ENCODE measurements at regions not wholly inside any gene's neighbourhood (a gene's known extent, or its start where the extent isn't known, plus 50 kb on each side); places are given as distances from the start of the nearest gene placed in this dataset.

DNA sequence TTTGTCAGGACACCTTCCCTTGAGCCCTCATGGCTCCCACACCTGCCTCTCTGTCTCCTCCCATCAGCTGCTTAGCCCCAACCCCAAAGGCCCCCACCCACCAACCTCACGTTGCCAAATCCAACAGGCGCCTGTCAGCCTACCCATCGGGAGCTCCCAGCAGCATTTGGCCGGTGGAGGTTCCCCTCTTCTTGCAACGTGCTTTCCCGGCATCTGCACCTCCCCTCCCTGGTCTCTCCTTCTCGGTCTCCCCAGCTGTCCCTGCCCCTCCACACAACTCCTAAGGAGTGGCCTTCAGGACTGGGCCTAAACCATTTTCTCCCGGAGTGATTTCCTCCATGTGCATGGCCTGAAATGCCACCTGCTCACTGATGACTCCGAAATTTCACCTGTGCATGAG is 71.9 kb downstream of the KLHDC7A start:
- H3K4me3 ChIP-seq, result no peak overlapping the region
- no peaks in the 10 kb centered on the region for H3K36me3 ChIP-seq
- ATAC-seq (no peak), DNase-seq (no peak)
- no peak overlapping the region for H3K27ac ChIP-seq
- no peaks in the 10 kb centered on the region for H3K9me3 ChIP-seq
- WGBS (ENCODE audit: insufficient coverage, low coverage, low lambda C conversion rate, missing lambda C conversion rate), result 50% methylated on average over 6 of the region's 9 CpGs
- TF ChIP-seq POLR2A (IDR thresholded peaks at IDR 0.05), result no peak
- TF ChIP-seq, protein P1, sequence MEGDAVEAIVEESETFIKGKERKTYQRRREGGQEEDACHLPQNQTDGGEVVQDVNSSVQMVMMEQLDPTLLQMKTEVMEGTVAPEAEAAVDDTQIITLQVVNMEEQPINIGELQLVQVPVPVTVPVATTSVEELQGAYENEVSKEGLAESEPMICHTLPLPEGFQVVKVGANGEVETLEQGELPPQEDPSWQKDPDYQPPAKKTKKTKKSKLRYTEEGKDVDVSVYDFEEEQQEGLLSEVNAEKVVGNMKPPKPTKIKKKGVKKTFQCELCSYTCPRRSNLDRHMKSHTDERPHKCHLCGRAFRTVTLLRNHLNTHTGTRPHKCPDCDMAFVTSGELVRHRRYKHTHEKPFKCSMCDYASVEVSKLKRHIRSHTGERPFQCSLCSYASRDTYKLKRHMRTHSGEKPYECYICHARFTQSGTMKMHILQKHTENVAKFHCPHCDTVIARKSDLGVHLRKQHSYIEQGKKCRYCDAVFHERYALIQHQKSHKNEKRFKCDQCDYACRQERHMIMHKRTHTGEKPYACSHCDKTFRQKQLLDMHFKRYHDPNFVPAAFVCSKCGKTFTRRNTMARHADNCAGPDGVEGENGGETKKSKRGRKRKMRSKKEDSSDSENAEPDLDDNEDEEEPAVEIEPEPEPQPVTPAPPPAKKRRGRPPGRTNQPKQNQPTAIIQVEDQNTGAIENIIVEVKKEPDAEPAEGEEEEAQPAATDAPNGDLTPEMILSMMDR (IDR thresholded peaks at IDR 0.05), result no peak
- no peaks in the 10 kb centered on the region for H3K4me1 ChIP-seq
- intact Hi-C loops (cut with DNase I), result no loop called here
- H3K27me3 ChIP-seq, result peaks cover 0 to 8% of the 10 kb centered on the region in 2 donors

DNA sequence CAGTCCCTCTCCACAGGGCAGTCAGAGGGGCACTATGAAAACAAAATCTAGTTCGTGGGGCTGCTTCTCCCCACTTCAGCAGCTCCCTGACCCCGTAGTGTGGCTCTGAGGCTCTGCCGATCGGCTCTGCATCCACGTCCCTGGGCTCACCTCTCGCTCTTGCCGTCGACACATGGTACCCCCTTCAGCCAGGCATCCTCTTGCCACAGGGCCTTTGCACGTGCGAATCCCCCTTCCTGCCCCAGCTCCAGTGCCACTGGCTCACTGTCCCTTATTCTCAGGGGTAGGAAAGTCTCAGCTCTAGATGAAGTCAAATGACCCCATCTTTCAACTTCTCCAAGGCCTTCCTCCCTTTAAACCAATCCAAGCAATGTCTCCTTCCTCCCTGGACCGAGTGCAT is 72.7 kb downstream of the KLHDC7A start:
- Histone ChIP-seq H3K4me3 (no peak overlapping the region), H3K27me3 (peaks cover 0 to 8% of the 10 kb centered on the region in 2 donors), H3K27ac (no peak overlapping the region), H3K9me3 (no peaks in the 10 kb centered on the region), H3K4me1 (no peaks in the 10 kb centered on the region), H3K36me3 (no peaks in the 10 kb centered on the region)
- TF ChIP-seq POLR2A (IDR thresholded peaks at IDR 0.05), result no peak
- TF ChIP-seq, protein P1 (IDR thresholded peaks at IDR 0.05), result no peak
- intact Hi-C loops (cut with DNase I), result no loop called here
- ATAC-seq (no peak), DNase-seq (no peak)
- 83% methylated on average over 11 of the region's 11 CpGs for WGBS (ENCODE audit: insufficient coverage, low coverage, low lambda C conversion rate, missing lambda C conversion rate)

DNA sequence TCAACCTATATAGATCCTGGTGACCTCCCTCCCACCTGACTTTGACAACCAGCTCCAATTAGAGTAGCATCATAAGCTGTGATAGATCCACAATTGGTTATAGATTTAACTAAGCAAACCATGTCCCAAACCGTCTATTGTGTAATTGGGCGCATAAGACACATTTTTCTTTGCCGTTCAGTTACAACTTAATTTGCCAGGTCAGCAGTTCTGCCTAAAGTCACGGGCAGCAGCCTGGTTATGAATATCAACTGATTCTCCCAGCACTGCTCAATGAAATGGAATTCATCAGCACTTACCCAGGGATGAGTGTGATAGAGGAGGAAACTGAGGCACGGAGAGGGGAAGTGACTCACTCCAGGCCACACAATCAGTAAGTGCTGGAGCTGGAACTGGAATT is 73.4 kb downstream of the KLHDC7A start:
- Histone ChIP-seq H3K36me3 (no peaks in the 10 kb centered on the region), H3K4me3 (no peak overlapping the region), H3K4me1 (no peaks in the 10 kb centered on the region), H3K9me3 (no peaks in the 10 kb centered on the region), H3K27me3 (peaks cover 0 to 8% of the 10 kb centered on the region in 2 donors), H3K27ac (no peak overlapping the region)
- no peak for DNase-seq
- TF ChIP-seq POLR2A (IDR thresholded peaks at IDR 0.05), result no peak
- TF ChIP-seq, protein P1 (IDR thresholded peaks at IDR 0.05), result no peak
- intact Hi-C loops (cut with DNase I), result no loop called here
- 33% methylated on average over 5 of the region's 5 CpGs for WGBS (ENCODE audit: insufficient coverage, low coverage, low lambda C conversion rate, missing lambda C conversion rate)
- ATAC-seq, result no peak

DNA sequence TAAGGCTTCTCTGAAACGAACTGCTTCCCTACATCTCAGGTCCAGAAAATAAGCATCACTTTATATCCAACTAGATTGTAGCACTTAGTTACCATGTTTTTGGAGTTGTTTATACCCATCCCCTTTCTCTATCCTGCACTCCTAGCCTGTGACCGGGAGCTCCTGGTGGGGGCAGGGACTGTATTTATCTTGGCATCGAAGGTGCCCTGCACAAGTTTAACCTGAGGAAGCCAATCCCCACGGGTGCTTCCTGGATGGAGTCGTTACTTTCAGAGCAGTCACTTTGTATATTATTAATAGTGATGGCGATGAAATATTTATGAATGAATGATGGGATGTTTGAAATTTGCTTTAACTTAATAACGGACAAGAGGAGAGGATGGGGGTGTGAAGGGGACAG is 73.9 kb downstream of the KLHDC7A start:
- no peak overlapping the region for H3K27ac ChIP-seq
- 27% methylated on average over 7 of the region's 7 CpGs for WGBS (ENCODE audit: insufficient coverage, low coverage, low lambda C conversion rate, missing lambda C conversion rate)
- no peak for TF ChIP-seq POLR2A (IDR thresholded peaks at IDR 0.05)
- TF ChIP-seq, protein P1 (IDR thresholded peaks at IDR 0.05), result no peak
- no peaks in the 10 kb centered on the region for H3K4me1 ChIP-seq
- no peak for ATAC-seq
- intact Hi-C loops (cut with DNase I), result no loop called here
- DNase-seq, result no peak
- peaks cover 0 to 8% of the 10 kb centered on the region in 2 donors for H3K27me3 ChIP-seq
- H3K4me3 ChIP-seq, result no peak overlapping the region
- no peaks in the 10 kb centered on the region for H3K36me3 ChIP-seq
- H3K9me3 ChIP-seq, result no peaks in the 10 kb centered on the region

DNA sequence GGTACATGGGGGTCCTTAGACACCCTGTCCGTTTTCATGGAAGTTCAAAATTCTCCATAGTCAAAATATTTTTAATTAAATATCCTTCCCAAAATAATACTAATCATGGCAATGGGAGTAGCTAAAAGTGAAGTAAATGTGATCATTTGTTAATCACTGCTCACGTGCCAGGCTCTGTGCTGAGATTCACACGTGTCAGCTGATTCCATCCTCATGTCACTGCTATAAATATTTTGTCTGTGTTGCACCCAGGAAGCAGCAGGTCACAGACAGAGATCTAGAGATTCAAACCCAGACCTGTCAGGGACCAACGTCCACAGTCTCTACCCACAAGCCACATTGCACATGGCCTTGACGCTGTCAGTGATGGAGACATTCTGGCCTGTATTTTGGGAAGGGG is 74.3 kb downstream of the KLHDC7A start:
- DNase-seq, result no peak
- WGBS (ENCODE audit: insufficient coverage, low coverage, low lambda C conversion rate, missing lambda C conversion rate), result 54% methylated on average over 5 of the region's 5 CpGs
- intact Hi-C loops (cut with DNase I), result no loop called here
- H3K4me1 ChIP-seq, result no peaks in the 10 kb centered on the region
- no peak for ATAC-seq
- no peak overlapping the region for H3K4me3 ChIP-seq
- TF ChIP-seq, protein P1 (IDR thresholded peaks at IDR 0.05), result no peak
- TF ChIP-seq POLR2A (IDR thresholded peaks at IDR 0.05), result no peak
- no peaks in the 10 kb centered on the region for H3K9me3 ChIP-seq
- H3K27me3 ChIP-seq, result peaks cover 0 to 8% of the 10 kb centered on the region in 2 donors
- H3K36me3 ChIP-seq, result no peaks in the 10 kb centered on the region
- no peak overlapping the region for H3K27ac ChIP-seq
